Muscle layer of duodenum (tissue), 2 donors: ENCODE measurements at regions not wholly inside any gene's neighbourhood (a gene's known extent, or its start where the extent isn't known, plus 50 kb on each side); places are given as distances from the start of the nearest gene placed in this dataset.

ENCODE experiments used
- H3K27ac ChIP-seq: one replicate; pipeline ENCODE4 v1.7.0; 2013; ENCODE audit warnings: mild to moderate bottlenecking, low read length
- H3K27me3 ChIP-seq: one replicate; pipeline ENCODE4 v1.7.0; 2013; ENCODE audit warnings: low read depth, mild to moderate bottlenecking, control low read depth, low read length
- H3K36me3 ChIP-seq, 2 donors: one replicate each; pipeline ENCODE4 v1.7.0; 2013; ENCODE audit warnings: low read length in 2 of 2, control low read depth in 1 of 2, mild to moderate bottlenecking in 1 of 2; ENCODE audit not compliant: insufficient read depth in 2 of 2, control insufficient read depth in 1 of 2
- H3K4me1 ChIP-seq, 2 donors: one replicate each; pipeline ENCODE4 v1.7.0; 2013; ENCODE audit warnings: low read length in 2 of 2, mild to moderate bottlenecking in 2 of 2, control low read depth in 1 of 2, moderate library complexity in 1 of 2; ENCODE audit not compliant: insufficient read depth in 2 of 2, control insufficient read depth in 1 of 2
- H3K4me3 ChIP-seq, 2 donors: one replicate each; pipeline ENCODE4 v1.7.0; 2013; ENCODE audit warnings: low read length in 2 of 2, low read depth in 1 of 2, mild to moderate bottlenecking in 1 of 2
- H3K9me3 ChIP-seq, 2 donors: one replicate each; pipeline ENCODE4 v1.7.0; 2013; ENCODE audit warnings: low read length in 2 of 2, control low read depth in 1 of 2, mild to moderate bottlenecking in 1 of 2; ENCODE audit not compliant: control insufficient read depth in 1 of 2
- donor health status: healthy.

DNA sequence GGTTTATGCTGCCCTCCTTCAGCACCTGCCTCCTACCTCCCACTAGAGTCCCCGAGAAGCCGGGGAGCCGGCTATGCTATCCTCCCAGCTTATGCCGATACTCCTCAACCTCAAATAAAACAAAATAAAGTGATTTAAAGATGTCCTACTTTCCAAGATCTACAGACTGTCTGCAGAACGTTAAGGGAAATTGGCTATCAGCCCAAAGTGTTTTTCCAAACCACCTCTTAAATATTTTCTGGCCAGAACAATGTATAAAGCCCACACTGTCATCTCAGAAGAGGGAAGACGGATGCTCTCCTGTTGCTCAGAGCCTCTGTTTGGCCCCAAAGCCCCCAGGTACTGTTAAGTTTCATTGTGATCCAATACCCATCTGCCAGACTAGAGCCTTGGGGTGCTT lies 54.0 kb upstream of the MGMT start:
- H3K9me3 ChIP-seq, result no peaks in the 10 kb centered on the region
- H3K27ac ChIP-seq, result no peak overlapping the region
- no peak overlapping the region for H3K4me3 ChIP-seq
- H3K27me3 ChIP-seq, result no peaks in the 10 kb centered on the region
- no peaks in the 10 kb centered on the region for H3K4me1 ChIP-seq
- H3K36me3 ChIP-seq, result no peaks in the 10 kb centered on the region

DNA sequence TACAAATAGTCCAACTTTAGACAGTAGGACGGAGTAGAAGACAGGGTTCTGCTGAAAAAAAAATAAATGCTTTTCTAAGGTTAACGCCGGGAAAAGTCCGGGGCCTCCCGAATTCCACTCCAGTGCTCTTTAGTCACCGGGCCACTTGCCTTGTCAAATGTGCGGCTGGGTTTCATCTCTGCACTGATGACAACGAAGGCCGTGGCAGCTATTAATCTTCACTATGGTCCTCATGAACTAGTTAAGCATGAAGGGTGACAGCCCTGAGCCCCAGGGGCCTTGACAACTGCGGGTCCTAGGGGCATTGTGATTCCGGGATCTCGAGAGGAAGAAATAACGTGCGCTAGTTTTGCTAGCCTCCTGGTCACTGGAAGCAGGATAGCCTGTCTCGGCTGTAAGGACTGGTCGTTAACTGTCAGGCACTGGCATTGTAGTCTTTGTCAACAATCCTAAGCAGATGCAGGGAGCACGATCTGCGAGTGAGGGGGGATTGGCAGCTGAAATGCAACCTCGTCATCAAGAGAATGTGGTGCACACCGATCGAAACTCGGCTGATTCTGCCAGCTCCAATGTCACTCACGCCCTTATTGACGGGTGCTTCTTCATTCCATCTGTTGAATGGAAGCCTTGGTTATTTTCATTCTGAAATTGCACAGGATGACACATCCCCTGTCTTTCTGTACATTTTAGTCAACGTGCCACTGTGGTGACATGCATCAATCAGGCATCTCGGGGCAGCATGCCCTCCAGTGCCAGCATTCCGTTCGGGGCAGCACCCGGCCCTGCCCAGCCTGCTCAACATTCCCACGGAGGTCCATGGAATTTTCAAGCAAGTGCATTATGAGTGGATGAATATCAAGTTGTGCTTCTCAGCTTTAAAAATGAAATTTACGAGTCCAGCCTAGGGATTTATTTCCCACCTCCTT lies 51.6 kb upstream of the MGMT start:
- H3K9me3 ChIP-seq, result no peaks in the 10 kb centered on the region
- no peaks in the 10 kb centered on the region for H3K4me1 ChIP-seq
- no peak overlapping the region for H3K4me3 ChIP-seq
- no peak overlapping the region for H3K27ac ChIP-seq
- no peaks in the 10 kb centered on the region for H3K36me3 ChIP-seq
- H3K27me3 ChIP-seq, result no peaks in the 10 kb centered on the region

DNA sequence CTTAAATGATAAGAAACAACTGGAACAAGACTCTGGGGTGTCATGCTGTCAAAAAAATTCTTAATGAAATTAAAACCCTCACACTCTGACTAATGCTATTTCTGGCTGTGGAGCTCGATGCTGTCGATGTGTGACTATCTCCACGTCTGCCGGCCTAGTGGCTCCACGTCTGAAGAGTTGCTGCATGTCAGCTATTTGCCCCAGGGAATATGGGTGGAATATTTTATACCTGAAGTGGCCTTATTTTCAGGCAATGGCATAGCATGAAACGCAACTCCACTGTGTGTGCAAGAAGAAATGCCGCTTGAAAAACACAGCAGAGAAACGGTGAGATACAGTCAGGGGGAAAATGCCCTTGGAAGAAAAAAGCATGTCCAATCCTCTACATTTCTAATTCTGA lies 50.9 kb upstream of the MGMT start:
- Histone ChIP-seq H3K27me3 (no peaks in the 10 kb centered on the region), H3K4me3 (no peak overlapping the region), H3K36me3 (no peaks in the 10 kb centered on the region), H3K9me3 (no peaks in the 10 kb centered on the region), H3K4me1 (no peaks in the 10 kb centered on the region), H3K27ac (no peak overlapping the region)

DNA sequence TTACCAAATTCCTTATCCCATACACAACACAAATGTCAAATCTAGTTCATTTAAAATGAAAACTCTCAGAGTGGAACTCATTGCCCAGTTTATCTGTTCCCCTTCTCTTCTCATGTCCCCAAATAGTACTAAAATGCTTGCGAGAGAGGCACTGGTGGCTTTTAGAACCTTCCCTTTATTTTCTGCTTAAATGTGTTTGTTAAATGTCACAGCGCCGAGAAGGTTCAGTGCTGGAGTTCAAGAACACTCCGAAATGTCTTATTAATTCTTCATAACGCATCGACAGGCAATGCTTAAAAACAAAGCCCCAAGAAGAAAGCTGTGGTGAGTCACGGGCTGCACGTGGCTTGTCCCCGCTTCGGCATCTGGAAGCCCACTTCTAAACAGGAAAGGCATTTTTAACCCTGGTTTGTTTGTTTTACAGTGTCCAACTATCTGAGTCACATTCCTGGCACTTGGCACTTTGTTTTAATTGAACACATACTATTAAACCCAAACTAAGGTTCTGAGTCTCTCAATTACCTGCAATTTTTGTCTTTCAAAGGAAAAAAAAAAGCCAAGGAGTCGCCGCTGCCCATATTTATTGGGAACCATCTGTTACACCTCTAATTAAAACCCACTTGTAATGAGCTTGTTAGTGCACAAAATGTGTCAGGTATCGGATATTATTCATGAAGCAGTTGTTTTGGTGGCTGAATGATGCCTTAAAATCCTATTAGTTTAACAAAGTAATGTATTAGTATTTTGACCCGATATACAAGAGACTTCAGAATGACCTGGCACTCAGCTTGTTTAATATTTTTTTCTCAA lies 49.9 kb upstream of the MGMT start:
- no peaks in the 10 kb centered on the region for H3K4me1 ChIP-seq
- no peak overlapping the region for H3K4me3 ChIP-seq
- no peaks in the 10 kb centered on the region for H3K27me3 ChIP-seq
- H3K9me3 ChIP-seq, result no peaks in the 10 kb centered on the region
- H3K27ac ChIP-seq, result no peak overlapping the region
- no peaks in the 10 kb centered on the region for H3K36me3 ChIP-seq
